ENCODE measurements at regions not wholly inside any gene's neighbourhood (a gene's known extent, or its start where the extent isn't known, plus 50 kb on each side); places are given as distances from the start of the nearest gene placed in this dataset.
A peak's percentile ranks its signal among the peaks of the same experiment; 100 is the strongest.
"Not testable (repeated sequence)": the region's sequence is repeated elsewhere in the genome, so short reads cannot be mapped to it uniquely, and the experiment has no call there.

DNA sequence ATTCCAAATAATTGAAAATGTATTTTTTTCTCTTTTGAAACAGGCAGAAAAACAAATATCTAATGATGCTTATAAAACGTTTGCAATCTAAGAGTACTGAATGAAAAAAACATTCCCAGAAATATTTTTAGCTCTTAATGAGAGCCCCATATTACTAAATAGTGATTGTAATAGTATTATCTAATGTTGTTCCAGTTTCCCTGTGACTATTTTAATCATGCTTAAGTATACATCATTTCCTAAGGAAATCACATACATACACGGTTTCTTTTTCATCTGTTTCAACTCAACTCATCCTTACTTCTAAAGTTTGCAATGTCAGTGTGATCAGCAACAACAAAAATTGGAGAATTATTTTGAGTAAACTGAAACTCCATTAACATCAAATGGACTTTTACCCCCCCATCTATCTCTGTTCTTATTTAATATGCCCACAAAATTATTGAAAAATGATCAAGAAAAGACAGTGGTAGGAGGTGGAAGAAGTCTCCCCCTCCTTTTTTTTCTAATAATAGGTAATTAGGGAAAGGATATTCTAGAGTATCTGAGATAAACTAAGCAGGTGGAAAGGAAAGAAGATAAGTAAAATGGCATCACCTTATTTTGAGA lies 530.1 kb upstream of the ATP2B1 start:
- no peak for DNase-seq (ENCODE audit: low read depth in 4 of 4, low spot score in 2 of 4)

DNA sequence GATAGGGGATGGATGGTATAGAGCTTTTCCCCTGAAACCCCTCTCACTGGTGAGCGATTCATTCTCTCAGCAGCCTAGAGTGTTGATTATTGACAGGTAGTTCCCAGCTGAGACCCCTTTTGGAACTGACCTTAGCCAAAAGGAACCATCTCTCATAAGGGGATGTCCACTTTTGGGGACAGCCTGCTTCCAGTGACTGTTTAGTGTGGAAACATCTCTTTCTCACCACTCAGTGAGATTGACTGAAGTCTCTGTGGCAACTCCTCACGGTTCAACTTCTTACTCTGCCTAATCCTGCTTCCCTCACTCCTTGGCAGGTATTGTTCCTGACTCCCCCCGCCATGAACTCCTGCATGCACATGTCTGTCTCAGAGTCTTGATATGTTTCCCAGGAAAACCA lies 529.2 kb upstream of the ATP2B1 start:
- DNase-seq (ENCODE audit: low read depth in 4 of 4, low spot score in 2 of 4): no peak

DNA sequence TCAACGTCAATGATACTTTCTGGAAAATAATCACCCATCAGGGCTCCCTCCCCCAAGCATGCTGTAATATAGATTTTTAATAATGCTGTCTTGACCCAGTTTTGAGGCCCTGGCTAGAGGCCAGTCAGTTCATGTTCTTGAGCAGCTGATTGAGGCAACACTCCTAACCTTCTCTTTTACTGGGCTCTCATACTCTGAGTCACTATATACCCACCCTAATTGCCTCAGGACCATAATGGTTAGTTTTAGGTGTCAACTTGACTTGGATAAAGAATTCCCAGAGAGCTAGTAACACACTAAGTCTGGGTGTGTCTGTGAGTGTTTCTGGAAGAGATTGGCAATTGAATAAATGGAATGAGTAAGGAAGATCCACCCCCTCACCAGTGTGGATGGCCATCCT lies 527.0 kb upstream of the ATP2B1 start:
- no peak for DNase-seq (ENCODE audit: low read depth in 4 of 4, low spot score in 2 of 4)

DNA sequence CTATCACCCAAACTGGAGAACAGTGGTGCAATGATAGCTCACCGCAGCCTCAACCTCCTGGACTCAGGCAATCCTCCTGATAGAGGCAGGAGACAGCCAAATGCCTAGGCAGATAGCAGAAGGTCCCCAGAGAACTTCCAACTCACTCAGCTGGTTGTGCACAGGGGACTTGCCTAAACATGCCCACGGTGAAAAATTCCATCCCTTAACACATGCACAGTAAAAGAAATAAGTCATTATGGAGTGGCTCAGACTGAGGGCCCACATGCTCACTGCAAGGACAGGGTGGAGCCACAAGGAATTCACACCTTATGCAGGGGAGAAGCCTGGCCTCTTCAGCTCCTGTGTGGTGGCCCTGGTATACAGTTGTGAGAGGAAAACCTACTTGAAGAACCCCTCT lies 525.8 kb upstream of the ATP2B1 start:
- no peak for DNase-seq (ENCODE audit: low read depth in 4 of 4, low spot score in 2 of 4)

DNA sequence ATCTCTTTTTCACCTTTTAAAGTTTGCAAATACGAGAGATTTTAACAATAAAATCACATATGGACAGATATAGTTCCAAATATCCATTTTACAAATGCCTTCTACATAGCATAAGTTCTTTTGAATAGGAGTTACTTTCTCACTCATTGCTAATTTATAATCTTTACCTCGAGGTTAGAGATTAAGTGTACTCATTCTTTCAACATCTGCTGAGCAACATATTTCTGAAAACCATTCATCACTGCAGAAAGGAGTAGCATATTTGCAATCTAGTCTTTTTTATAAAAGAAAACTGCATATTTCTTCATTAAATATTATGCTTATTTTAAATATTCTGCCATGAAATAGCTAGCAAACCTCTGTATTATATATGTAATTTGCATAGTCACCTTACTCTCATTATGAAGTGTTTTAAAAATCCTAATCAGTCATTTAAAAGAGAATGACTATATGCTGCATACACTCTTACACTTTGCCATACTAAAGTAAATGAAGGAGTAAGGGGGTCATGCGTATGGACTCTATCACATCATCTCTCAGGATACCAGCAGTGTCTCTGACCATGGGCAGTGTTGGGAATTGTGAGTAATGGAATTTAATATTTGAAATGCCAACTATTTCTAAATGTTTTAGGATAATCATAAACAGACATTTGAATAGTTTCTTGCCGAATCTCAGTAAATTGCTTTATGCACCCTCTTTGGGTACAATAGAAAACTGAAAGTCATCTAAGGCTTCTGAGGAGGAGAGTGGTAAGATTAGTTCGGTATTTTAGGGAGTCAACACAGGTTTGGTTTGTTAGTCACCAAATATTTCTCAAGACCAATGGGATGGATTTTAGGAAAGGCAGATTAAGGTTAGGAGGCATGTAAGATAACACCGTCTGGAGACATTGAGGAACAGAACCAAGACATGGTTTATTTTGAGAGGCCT lies 524.8 kb upstream of the ATP2B1 start:
- DNase-seq (ENCODE audit: low read depth in 4 of 4, low spot score in 2 of 4): no peak

DNA sequence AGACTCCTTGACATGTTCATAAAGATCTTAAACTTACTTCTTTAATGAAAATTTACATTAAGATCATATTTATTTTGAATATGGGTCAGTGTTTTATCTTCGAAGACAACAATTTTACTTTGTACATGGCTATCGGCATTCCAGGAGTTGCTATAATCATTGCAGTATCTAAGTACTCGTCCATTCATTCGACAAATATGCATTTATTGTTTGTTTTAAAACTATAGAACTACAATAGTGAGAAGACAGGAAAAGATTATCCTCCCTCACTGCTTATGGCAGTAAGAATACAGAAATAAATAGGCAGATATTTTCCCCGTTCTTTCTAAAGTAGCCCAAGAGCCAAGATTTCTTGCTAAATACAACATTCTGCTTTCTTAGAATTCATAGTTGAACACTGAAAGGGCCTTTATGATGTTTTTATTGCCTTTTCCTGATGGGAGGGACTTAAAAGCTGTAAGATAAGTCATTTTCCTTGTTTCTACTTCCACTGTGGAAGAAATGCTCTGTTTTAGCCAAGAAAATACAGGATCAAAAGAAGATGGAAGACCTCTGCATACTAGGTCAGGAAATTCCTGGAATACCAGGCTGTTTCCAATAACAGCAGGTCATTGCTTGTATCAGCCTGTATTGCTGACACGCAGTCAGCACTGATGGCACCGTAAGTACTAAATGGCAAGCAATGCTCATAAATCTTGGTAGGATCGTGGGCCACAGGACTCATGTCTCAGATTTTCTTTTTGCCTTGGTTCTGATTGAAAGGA lies 521.0 kb upstream of the ATP2B1 start:
- no peak for DNase-seq (ENCODE audit: low read depth in 4 of 4, low spot score in 2 of 4)

DNA sequence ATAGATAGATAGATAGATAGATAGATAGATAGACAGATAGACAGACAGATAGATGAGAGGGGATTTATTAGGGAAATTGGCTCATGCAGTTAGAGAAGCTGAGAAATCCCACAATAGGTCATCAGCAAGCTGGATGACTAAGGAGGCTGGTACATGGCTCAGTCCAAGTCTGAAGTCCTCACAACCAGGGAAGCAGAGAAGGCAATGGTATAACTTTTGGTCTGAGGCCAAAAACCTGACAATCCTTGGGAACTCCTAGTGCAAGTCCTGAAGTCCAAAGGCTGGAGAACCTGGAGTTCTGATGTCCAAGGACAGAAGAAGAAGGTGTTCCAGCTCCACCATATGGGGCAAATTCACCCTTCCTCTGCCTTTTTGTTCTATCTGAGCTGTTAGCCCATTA lies 517.6 kb upstream of the ATP2B1 start:
- DNase-seq (ENCODE audit: low read depth in 4 of 4, low spot score in 2 of 4): no peak

DNA sequence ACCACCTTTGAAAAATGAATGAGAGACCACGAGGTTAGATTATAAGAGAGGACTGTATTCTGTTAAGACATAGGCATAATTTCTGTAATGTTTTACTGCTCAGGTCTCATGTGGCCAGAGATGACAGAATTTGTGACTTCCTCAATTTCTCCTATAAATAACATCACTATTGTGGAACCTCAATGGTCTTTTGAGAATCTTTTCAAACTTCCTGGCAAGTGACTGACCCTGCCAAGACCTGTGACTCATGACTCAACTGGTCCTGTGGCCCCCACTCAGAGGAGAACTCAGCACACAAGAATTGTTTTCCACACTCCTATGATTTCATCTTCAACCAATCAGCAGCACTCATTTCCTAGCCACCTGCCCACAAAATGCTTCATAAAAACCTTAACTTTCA lies 508.2 kb upstream of the ATP2B1 start:
- no peak for DNase-seq (ENCODE audit: low read depth in 4 of 4, low spot score in 2 of 4)

DNA sequence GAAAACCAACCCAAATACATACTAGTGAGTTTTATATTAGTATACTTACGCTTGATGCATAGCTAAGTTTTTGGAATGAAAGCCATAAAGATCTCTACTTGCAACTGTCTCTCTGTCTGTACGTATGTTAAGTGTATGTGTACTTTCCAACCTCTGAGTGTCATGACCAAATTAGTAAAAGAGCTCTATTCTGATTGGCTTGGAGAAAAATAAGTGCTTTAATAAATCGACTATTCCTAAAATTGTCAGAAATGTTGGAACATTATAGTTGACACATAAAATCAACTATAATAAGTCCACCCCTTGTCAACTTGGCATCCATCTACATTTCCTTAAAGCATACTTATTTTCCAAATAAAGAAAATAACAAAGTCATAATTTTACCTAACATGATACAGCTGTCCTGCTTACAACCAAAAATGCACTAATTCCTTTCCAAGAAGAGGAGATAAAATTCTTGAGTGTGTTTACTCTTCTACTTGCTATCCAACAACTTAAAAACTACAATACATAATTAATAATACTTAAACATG lies 507.4 kb upstream of the ATP2B1 start:
- peak in 2 of 4 donors; percentile 34 to 50 for DNase-seq (ENCODE audit: low read depth in 4 of 4, low spot score in 2 of 4)

DNA sequence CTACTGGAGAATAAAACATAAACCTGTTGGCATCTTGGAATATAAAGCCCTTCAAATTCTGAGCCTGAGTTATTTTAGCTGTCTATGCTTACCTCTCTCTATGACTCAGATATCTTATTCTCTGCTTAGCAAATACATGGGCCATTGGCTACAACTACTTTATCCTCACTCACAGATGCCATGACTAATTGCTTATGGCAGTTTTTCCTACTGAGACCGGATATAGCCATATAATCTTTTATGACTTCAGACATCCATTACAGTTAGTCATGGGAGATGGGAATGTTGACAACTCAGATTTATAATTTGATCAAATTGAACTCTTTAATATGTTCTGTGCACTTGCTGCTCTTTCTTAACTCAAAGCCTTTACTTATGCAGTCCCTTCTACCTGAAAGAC lies 502.4 kb upstream of the ATP2B1 start:
- no peak for DNase-seq (ENCODE audit: low read depth in 4 of 4, low spot score in 2 of 4)

DNA sequence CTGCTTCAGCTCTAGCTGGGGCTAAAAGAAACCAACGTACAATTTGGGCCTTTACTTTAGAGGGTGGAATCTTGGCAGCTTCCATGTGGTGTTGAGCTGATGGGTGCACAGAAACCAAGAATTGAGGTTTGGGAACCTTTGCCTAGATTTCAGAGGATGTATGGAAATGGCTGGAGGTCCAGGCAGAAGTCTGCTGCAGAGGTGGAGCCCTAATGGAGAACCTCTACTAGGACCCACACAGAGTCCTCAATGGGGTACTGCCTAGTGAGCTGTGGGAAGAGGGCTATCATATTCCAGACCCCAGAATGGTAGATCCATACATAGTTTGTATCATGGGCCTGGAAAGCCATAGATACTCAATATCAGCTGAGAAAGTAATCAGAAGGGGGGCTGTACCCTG lies 500.4 kb upstream of the ATP2B1 start:
- DNase-seq (ENCODE audit: low read depth in 4 of 4, low spot score in 2 of 4): no peak

DNA sequence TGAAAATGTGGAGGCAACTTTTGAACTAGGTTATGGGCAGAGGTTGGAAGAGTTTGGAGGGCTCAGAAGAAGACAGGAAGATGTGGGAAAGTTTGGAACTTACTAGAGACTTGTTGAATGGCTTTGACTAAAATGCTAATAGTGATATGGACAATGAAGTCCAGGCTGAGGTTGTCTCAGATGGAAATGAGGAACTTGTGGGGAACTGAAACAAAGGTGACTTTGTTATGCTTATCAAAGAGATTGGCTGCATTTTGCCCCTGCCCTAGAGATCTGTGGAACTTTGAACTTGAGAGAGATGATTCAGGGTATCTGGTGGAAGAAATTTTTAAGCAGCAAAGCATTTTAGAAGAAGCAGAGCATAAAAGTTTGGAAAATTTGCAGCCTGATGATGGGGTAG lies 499.7 kb upstream of the ATP2B1 start:
- not testable (repeated sequence) for DNase-seq (ENCODE audit: low read depth in 4 of 4, low spot score in 2 of 4)

DNA sequence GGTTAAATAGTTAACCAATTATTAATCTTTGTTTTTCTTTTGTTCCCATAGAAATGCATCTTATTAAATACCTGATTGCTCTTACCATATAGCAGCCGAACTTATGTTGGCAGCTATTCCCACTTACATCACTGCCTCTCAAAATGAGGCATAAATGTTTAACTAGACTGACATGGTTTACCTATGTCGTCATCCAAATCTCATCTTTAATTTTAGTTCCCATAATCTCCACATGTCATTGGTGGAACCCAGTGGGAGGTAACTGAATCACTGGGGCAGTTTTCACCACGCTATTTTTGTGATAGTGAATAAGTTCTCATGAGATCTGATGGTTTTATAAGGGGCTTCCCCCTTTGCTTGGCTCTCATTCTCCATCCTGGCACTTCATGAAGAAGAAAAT lies 499.2 kb upstream of the ATP2B1 start:
- no peak for DNase-seq (ENCODE audit: low read depth in 4 of 4, low spot score in 2 of 4)

DNA sequence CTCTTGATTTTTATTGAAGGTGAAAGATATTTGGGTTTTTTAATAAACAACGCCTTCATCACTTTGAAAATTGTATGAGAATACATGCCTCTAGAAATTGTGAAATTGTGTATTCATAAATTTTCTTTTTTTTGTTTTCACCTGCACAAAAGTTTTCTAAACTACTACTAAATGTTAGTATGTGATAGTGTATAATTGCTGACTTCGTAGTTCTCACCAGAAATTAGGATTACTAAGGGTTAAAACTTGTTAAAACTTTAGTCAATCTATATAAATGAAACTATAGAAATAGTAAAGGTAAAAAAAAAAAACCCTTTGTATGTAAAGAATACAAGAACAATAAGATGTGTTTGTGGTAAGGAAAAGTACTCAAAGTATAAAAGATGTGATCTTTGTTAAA lies 496.5 kb upstream of the ATP2B1 start:
- no peak for DNase-seq (ENCODE audit: low read depth in 4 of 4, low spot score in 2 of 4)

DNA sequence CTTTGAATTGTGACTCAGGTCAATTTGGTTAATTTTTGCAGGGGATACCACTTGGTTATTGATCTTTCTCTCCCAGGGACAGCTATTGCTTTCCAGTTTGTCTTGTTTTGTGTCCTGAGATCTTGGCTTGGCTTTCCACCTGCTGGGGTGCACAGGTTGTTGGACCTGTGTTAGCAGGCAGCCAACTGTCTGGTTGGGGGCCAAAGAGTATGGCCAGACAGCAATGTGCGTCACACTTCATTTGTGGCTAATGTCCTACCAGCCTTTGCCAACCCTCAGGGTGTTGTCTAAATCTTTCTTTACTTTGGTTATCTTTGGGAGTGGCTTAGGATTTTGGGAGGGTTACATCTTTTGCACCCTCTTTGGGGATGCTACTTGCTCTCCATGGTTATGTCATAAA lies 494.9 kb upstream of the ATP2B1 start:
- DNase-seq (ENCODE audit: low read depth in 4 of 4, low spot score in 2 of 4): no peak

DNA sequence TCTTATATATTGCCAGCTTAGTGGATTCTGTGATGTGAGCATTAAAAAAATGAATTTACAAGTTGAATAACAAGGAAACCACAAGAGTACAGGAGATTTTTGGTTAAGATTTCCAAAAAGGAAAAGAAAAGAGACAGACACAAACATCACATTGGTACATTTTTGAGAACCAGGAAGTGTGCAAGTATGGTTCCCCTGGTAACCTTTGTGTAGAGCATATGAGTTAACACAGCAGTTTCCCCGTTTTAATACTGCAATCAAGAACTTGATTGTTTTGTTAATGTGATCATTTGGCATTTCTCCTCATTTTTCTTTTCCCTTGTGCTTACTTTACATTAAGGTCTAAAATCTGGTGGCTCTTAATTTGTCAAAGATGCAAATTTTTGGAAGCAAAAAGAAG lies 490.4 kb upstream of the ATP2B1 start:
- no peak for DNase-seq (ENCODE audit: low read depth in 4 of 4, low spot score in 2 of 4)

DNA sequence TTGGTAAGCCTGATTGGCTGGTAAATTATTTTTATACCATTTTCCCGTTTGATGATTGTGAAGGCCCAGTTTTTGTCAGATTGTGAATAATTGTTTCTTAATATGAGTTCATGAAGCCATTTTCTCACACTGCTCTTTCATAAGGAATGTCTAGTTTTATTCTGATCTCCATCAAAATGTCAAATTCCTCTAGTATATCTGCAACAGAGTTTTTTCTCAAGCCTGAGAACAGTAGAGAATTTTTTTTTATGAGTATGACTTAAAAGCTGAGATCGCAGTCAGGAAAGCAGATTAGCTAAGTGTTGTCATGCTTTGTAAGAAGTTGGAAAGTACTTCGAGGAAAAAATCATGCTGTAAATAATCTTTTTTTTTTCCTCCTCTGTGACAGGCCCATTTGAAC lies 484.9 kb upstream of the ATP2B1 start:
- no peak for DNase-seq (ENCODE audit: low read depth in 4 of 4, low spot score in 2 of 4)

DNA sequence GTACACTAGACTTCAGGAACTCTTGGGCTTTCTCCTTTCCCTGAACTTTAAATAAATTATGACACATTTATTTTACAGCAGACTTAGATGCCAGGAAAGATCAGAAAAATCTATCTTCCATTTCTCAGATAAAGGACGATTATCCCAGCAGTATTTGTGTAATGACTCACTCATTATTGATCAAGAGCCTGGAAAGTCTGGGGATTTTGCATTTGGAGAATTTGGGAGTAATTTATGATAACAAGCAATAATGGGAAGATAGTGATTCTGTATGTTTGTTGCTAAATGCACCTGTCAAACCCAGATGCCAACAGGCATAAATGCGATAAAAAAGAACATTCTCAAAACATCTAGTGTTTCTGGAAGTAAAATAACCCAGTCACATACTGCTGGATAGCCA lies 480.2 kb upstream of the ATP2B1 start:
- DNase-seq (ENCODE audit: low read depth in 4 of 4, low spot score in 2 of 4): no peak

DNA sequence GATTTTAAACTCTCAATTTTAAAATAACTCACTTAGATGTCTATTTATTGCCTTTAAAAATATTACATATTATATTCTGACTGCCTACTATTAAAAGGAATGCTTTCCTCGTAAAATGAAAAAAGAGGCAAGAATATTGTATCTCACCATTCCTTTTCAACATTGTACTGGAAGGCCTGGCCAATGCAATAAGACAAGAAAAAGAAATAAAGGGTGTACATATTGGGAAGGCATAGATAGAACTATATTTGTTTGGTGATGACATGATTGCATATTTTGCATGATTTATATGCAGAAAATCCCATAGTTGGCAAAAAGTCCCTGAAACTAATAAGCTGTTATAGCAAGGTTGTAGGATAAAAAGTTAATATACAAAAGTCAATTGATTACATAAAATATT lies 474.6 kb upstream of the ATP2B1 start:
- no peak for DNase-seq (ENCODE audit: low read depth in 4 of 4, low spot score in 2 of 4)

DNA sequence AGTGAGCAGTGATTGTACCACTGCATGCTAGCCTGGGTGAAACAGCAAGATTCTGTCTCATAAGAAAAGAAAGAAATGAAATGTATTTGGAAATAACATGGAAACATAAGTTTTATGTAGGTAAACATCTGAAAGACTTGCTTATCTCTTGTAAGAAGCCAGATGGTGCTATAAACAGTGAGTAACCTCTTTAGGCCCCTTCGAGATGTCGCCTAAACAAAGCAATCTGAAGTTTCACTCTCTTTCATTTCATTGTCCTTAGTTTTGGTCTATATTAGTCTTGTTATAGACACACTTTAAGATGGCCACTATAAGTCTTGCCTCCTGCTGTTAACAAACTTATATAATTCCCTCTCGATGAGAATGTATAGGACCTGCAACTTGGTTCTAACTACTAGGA lies 472.6 kb upstream of the ATP2B1 start:
- DNase-seq (ENCODE audit: low read depth in 4 of 4, low spot score in 2 of 4): no peak

DNA sequence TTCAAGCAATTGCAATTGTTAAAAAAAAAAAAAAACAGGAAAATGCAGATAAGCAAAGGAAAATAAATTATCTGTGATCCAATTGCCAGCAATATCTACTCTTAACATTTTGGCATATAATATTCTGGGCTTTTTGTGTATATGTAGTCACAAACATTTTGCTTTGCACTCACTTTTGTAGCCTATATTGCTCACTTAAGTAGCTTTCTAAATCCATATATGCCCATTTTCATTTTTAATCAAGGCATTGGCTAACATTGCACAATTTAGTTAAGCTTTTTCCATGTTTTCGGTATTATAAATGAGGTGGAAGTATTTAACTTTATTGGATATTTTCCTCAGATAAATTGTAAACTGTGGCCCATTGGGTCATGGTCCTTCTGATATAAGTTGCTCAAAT lies 466.3 kb upstream of the ATP2B1 start:
- no peak for DNase-seq (ENCODE audit: low read depth in 4 of 4, low spot score in 2 of 4)

DNA sequence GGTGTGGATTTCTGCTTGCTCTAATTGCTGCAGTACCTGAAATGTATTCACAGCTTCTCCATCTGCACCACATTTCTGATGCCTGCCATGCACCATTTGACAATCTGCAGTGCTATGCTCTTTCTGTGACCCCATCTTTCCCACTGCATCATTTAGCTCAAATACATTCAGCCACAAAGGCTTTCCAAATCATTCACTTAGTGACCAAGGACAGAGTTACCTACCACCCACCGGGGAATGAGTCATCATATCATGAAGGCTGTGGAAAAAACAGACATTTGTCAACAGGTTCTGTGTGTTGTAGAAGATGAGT lies 465.5 kb upstream of the ATP2B1 start:
- no peak for DNase-seq (ENCODE audit: low read depth in 4 of 4, low spot score in 2 of 4)

Measured in left renal cortex interstitium (tissue), 4 donors.